ENCODE measurements at regions not wholly inside any gene's neighbourhood (a gene's known extent, or its start where the extent isn't known, plus 50 kb on each side); places are given as distances from the start of the nearest gene placed in this dataset.

DNA sequence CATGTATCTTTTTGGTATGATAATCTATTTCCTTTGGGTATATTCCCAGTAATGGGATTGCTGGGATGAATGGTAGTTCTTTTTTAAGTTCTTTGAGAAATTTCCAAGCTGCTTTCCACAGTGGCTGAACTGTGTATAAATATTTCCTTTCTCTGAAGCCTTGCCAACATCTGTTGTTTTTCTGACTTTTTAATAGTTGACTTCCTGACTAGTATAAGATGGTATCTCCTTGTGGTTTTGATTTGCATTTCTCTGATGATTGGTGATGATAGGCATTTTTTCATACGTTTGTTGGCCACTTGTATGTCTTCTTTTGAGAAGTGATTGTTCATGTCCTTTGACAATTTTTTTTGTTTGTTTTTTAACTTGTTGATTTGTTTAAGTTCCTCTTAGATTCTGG is 61.6 kb upstream of the PCDH17 start:
- FAIRE-seq (no peak), DNase-seq (ENCODE audit: low read depth in 1 of 2, low spot score in 1 of 2) (no peak), ATAC-seq (no peak)
- 0% methylated on average over 1 of the region's 1 CpG for WGBS (ENCODE audit: missing lambda C conversion rate)
- Histone ChIP-seq H3K4me1 (no peaks in the 10 kb centered on the region), H3K4me3 (no peak overlapping the region), H3K9me3 (no peaks in the 10 kb centered on the region), H3K27ac (no peak overlapping the region), H3K4me2 (no peak overlapping the region)
- ChIA-PET POLR2A (no interaction called here), CTCF (no interaction called here)
- TF ChIP-seq RCOR1 (IDR thresholded peaks at IDR 0.05; ENCODE audit: low read depth, low read length) = no peak
- TF ChIP-seq, protein P1, sequence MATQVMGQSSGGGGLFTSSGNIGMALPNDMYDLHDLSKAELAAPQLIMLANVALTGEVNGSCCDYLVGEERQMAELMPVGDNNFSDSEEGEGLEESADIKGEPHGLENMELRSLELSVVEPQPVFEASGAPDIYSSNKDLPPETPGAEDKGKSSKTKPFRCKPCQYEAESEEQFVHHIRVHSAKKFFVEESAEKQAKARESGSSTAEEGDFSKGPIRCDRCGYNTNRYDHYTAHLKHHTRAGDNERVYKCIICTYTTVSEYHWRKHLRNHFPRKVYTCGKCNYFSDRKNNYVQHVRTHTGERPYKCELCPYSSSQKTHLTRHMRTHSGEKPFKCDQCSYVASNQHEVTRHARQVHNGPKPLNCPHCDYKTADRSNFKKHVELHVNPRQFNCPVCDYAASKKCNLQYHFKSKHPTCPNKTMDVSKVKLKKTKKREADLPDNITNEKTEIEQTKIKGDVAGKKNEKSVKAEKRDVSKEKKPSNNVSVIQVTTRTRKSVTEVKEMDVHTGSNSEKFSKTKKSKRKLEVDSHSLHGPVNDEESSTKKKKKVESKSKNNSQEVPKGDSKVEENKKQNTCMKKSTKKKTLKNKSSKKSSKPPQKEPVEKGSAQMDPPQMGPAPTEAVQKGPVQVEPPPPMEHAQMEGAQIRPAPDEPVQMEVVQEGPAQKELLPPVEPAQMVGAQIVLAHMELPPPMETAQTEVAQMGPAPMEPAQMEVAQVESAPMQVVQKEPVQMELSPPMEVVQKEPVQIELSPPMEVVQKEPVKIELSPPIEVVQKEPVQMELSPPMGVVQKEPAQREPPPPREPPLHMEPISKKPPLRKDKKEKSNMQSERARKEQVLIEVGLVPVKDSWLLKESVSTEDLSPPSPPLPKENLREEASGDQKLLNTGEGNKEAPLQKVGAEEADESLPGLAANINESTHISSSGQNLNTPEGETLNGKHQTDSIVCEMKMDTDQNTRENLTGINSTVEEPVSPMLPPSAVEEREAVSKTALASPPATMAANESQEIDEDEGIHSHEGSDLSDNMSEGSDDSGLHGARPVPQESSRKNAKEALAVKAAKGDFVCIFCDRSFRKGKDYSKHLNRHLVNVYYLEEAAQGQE (IDR thresholded peaks at IDR 0.05) = no peak
- TF ChIP-seq RARB (CRISPR knock-in tag; IDR thresholded peaks at IDR 0.05) = no peak
- TF ChIP-seq, protein P2, sequence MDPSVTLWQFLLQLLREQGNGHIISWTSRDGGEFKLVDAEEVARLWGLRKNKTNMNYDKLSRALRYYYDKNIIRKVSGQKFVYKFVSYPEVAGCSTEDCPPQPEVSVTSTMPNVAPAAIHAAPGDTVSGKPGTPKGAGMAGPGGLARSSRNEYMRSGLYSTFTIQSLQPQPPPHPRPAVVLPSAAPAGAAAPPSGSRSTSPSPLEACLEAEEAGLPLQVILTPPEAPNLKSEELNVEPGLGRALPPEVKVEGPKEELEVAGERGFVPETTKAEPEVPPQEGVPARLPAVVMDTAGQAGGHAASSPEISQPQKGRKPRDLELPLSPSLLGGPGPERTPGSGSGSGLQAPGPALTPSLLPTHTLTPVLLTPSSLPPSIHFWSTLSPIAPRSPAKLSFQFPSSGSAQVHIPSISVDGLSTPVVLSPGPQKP (IDR thresholded peaks at IDR 0.05; ENCODE audit: low read depth, low read length) = no peak
- no peak for TF ChIP-seq JUN (IDR thresholded peaks at IDR 0.05)
- no peak for TF ChIP-seq TP53 (CRISPR knock-in tag; IDR thresholded peaks at IDR 0.05)
- no peak for TF ChIP-seq CBX2 (IDR thresholded peaks at IDR 0.05; ENCODE audit: borderline replicate concordance, low read depth)
- no peak for TF ChIP-seq MYC (IDR thresholded peaks at IDR 0.05; ENCODE audit: borderline replicate concordance, low read length)
- TF ChIP-seq PHF8 (IDR thresholded peaks at IDR 0.05; ENCODE audit: borderline replicate concordance, low read depth) = no peak
- TF ChIP-seq, protein P3, sequence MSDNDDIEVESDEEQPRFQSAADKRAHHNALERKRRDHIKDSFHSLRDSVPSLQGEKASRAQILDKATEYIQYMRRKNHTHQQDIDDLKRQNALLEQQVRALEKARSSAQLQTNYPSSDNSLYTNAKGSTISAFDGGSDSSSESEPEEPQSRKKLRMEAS (IDR thresholded peaks at IDR 0.05) = no peak
- TF ChIP-seq GATA3 (IDR thresholded peaks at IDR 0.05; ENCODE audit: borderline replicate concordance) = no peak
- TF ChIP-seq, protein P4, sequence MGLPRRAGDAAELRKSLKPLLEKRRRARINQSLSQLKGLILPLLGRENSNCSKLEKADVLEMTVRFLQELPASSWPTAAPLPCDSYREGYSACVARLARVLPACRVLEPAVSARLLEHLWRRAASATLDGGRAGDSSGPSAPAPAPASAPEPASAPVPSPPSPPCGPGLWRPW (IDR thresholded peaks at IDR 0.05) = no peak
- TF ChIP-seq TFCP2L1 (CRISPR knock-in tag; IDR thresholded peaks at IDR 0.05) = no peak
- TF ChIP-seq NFE2L2 (conservative IDR thresholded peaks at IDR 0.05; ENCODE audit: low read length) = no peak
- TF ChIP-seq, protein P5, sequence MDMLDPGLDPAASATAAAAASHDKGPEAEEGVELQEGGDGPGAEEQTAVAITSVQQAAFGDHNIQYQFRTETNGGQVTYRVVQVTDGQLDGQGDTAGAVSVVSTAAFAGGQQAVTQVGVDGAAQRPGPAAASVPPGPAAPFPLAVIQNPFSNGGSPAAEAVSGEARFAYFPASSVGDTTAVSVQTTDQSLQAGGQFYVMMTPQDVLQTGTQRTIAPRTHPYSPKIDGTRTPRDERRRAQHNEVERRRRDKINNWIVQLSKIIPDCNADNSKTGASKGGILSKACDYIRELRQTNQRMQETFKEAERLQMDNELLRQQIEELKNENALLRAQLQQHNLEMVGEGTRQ (IDR thresholded peaks at IDR 0.05) = no peak
- TF ChIP-seq FOSL2 (IDR thresholded peaks at IDR 0.05) = no peak
- TF ChIP-seq FOSL2 (CRISPR knock-in tag; IDR thresholded peaks at IDR 0.05) = no peak
- no peak for TF ChIP-seq JUNB (IDR thresholded peaks at IDR 0.05)
- no peak for TF ChIP-seq CEBPB (IDR thresholded peaks at IDR 0.05)
- TF ChIP-seq, protein P6, sequence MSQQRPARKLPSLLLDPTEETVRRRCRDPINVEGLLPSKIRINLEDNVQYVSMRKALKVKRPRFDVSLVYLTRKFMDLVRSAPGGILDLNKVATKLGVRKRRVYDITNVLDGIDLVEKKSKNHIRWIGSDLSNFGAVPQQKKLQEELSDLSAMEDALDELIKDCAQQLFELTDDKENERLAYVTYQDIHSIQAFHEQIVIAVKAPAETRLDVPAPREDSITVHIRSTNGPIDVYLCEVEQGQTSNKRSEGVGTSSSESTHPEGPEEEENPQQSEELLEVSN (IDR thresholded peaks at IDR 0.05; ENCODE audit: borderline replicate concordance, low read depth) = no peak

All from A549 (cell line).